ENCODE measurements at regions not wholly inside any gene's neighbourhood (a gene's known extent, or its start where the extent isn't known, plus 50 kb on each side); places are given as distances from the start of the nearest gene placed in this dataset.

GRCh38 chr13:19058566-19058965 is 123.1 kb downstream of the TUBA3C start:
- H3T11ph ChIP-seq (ENCODE audit: low read length): no peak overlapping the region
- no peaks in the 10 kb centered on the region for H3K23me2 ChIP-seq (ENCODE audit: insufficient read length, low read depth, low read length, poor library complexity, severe bottlenecking)
- Mint-ChIP-seq H3K27ac (no peak overlapping the region), H3K36me3 (ENCODE audit: insufficient read depth in 1 of 3, low read depth in 3 of 3) (peaks cover 9 to 16% (median 10%) of the 10 kb centered on the region in 3 experiments; a peak in 6 of 7 replicates), H3K4me3 (no peak overlapping the region), H3K9me3 (peaks cover 99 to 100% of the 10 kb centered on the region in 2 experiments), H3K27me3 (ENCODE audit: low read depth) (peaks cover 2% of the 10 kb centered on the region), H3K4me1 (no peaks in the 10 kb centered on the region)
- no peaks in the 10 kb centered on the region for H3K79me2 ChIP-seq (ENCODE audit: insufficient read depth, low read length)
- no peak overlapping the region for H2BK20ac ChIP-seq (ENCODE audit: low read depth, low read length, poor library complexity, severe bottlenecking)
- H3K56ac ChIP-seq (ENCODE audit: insufficient read length, low read depth, low read length): no peak overlapping the region
- H3K27me3 ChIP-seq (ENCODE audit: insufficient read depth, low read length): no peaks in the 10 kb centered on the region
- H3K9ac ChIP-seq (ENCODE audit: extremely low read depth, insufficient read length, low read length): no peak overlapping the region
- no peak overlapping the region for H3K14ac ChIP-seq (ENCODE audit: insufficient read depth, low read length)
- H4K20me1 ChIP-seq (ENCODE audit: control insufficient read depth, insufficient read depth, insufficient read length): no peaks in the 10 kb centered on the region
- H3K4me2 ChIP-seq (ENCODE audit: insufficient read depth, insufficient read length, low read length): no peak overlapping the region
- no peak overlapping the region for H3K23ac ChIP-seq (ENCODE audit: insufficient read length, low read depth, low read length)
- H2BK5ac ChIP-seq (ENCODE audit: insufficient read length, low read length): no peak overlapping the region
- H4K8ac ChIP-seq (replicated peaks; ENCODE audit: insufficient read length, low read depth, low read length): no peak overlapping the region
- no peak overlapping the region for H2BK12ac ChIP-seq (ENCODE audit: insufficient read length, low read depth, low read length)
- H4K91ac ChIP-seq (ENCODE audit: insufficient read length, low read depth, low read length): no peak overlapping the region
- H2BK120ac ChIP-seq (ENCODE audit: low read depth, low read length, poor library complexity, severe bottlenecking): no peak overlapping the region
- TF ChIP-seq CTCF (conservative IDR thresholded peaks at IDR 0.05): no peak
- peaks cover 99% of the 10 kb centered on the region for H3K9me3 ChIP-seq (ENCODE audit: control insufficient read depth, low read depth, low read length)
- DNase-seq: no peak
- no CpG with 5 or more reads among the region's 14 CpGs for WGBS (ENCODE audit: extremely low coverage, insufficient read length, low lambda C conversion rate)
- H2BK15ac ChIP-seq (ENCODE audit: low read depth, low read length): no peak overlapping the region
- no peak overlapping the region for H3K27ac ChIP-seq (ENCODE audit: insufficient read length, low read depth, low read length)
- H3K18ac ChIP-seq (ENCODE audit: insufficient read length, low read depth, low read length): no peak overlapping the region
- no peak overlapping the region for H3K4ac ChIP-seq (ENCODE audit: low read depth, low read length)
- H4K5ac ChIP-seq (ENCODE audit: insufficient read length, low read depth, low read length): no peak overlapping the region
- H2AK5ac ChIP-seq (ENCODE audit: insufficient read length, low read length): no peak overlapping the region
- no peak overlapping the region for H2AFZ ChIP-seq (ENCODE audit: low read length)
- no peaks in the 10 kb centered on the region for H3K4me1 ChIP-seq (ENCODE audit: insufficient read depth, low read length)
- H3K79me1 ChIP-seq (ENCODE audit: insufficient read depth, low read depth, low read length, poor library complexity, severe bottlenecking): no peaks in the 10 kb centered on the region
